Hematopoietic multipotent progenitor cell treated with erythropoietin and hydrocortisone succinate and interleukin-3 and kit ligand, for 15 days (in vitro differentiated cells): ENCODE measurements at regions not wholly inside any gene's neighbourhood (a gene's known extent, or its start where the extent isn't known, plus 50 kb on each side); places are given as distances from the start of the nearest gene placed in this dataset.
"Not testable (repeated sequence)": the region's sequence is repeated elsewhere in the genome, so short reads cannot be mapped to it uniquely, and the experiment has no call there.

ENCODE experiments used
- DNase-seq: peaks from one replicate; pipeline ENCODE4 v3.0.0-alpha.2; 2015; ENCODE audit warnings: low spot score

GRCh38 chr13:109274188-109274821, 512.1 kb downstream of the IRS2 start:
- DNase-seq: no peak

GRCh38 chr13:109273326-109273751, 513.0 kb downstream of the IRS2 start:
- DNase-seq: no peak

GRCh38 chr13:109272595-109273325, 513.6 kb downstream of the IRS2 start:
- no peak for DNase-seq

- no peak for DNase-seq
These were observed 514.5 kb downstream of the IRS2 start for GRCh38 chr13:109271555-109272541.

- no peak for DNase-seq
These were observed 515.3 kb downstream of the IRS2 start for GRCh38 chr13:109271061-109271460.

- not testable (repeated sequence) for DNase-seq
These were observed 517.0 kb downstream of the IRS2 start for GRCh38 chr13:109269381-109269780.

GRCh38 chr13:109268492-109268891, 517.9 kb downstream of the IRS2 start:
- not testable (repeated sequence) for DNase-seq

- DNase-seq: not testable (repeated sequence)
These were observed 519.0 kb downstream of the IRS2 start for GRCh38 chr13:109267400-109267799.

- DNase-seq: not testable (repeated sequence)
These were observed 521.0 kb downstream of the IRS2 start for GRCh38 chr13:109265438-109265742.

- not testable (repeated sequence) for DNase-seq
These were observed 521.6 kb downstream of the IRS2 start for GRCh38 chr13:109264603-109265437.

- DNase-seq: not testable (repeated sequence)
These were observed 528.6 kb downstream of the IRS2 start for GRCh38 chr13:109257761-109258157.
